Activated CD4-positive, alpha-beta T cell treated with anti-CD3 and anti-CD28 coated beads, Interleukin-2, amount 50 U/mL, for 24 hours (primary cell): ENCODE measurements at regions not wholly inside any gene's neighbourhood (a gene's known extent, or its start where the extent isn't known, plus 50 kb on each side); places are given as distances from the start of the nearest gene placed in this dataset.
A peak's percentile ranks its signal among the peaks of the same experiment; 100 is the strongest.

Experiments used
- DNase-seq, 2 donors: peaks; one replicate each; pipeline ENCODE4 v3.0.0-alpha.2; 2020; ENCODE audit warnings: low read depth in 1 of 2, low spot score in 1 of 2

DNA sequence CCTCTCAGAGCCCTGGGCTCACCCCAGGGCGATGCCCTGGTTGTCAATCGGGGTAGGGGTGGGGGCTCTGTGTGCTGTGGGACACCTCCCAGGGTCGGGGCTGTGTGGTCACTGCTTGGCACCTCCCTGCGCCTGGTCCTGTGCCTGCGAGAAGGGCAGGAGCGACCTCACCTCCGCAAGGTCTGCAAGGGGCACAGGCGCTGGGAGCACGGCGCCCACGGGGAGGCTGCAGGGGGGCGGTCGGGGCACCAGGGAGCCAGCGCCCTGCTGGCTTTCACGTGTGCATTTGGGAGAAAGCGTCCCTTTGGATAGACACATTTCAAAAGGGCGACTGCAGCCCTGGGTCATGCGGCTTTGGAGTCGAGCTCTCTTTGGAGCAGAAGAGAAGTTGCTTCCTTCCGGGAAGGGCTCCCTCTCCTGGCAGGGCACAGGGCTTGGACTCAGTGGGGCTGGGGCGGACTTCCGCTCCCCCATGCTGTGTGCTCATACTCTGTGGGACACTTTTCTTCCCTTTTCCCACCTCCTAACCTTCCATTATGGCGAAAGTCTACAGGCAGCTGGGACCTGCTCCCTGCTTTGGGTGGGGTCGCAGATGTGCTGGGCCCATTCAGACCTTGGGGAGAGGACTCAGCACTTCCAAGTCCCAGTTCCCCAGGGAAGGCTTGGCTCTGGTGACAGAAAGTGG, 52.9 kb upstream of the SLC28A3 start:
- DNase-seq = no peak

GRCh38 chr9:84394036-84394435, 53.5 kb upstream of the SLC28A3 start:
- no peak for DNase-seq

- peak; percentile 39 to 47 for DNase-seq
Measured at GRCh38 chr9:84397151-84397728, 56.7 kb upstream of the SLC28A3 start.

GRCh38 chr9:84397822-84398221, 57.3 kb upstream of the SLC28A3 start:
- DNase-seq = no peak

DNA sequence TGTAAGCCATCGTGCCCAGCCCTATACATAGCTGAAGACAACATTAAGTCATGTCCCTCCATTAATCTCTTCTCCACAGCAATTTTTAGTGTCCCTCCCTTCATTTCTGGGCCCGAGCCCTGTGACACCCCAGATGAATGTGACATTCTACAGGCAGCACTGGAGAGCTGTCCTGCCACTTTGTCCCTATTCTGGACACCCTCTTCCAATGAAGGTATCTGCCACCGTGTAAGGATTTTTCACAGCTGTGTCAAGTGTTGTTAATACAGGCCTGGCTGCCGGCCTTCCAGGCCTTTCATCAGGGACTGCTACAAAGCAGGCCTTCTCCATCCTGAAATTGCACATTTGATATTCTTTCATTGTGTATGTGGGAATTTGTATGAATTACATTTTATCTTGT, 62.0 kb upstream of the SLC28A3 start:
- no peak for DNase-seq

DNA sequence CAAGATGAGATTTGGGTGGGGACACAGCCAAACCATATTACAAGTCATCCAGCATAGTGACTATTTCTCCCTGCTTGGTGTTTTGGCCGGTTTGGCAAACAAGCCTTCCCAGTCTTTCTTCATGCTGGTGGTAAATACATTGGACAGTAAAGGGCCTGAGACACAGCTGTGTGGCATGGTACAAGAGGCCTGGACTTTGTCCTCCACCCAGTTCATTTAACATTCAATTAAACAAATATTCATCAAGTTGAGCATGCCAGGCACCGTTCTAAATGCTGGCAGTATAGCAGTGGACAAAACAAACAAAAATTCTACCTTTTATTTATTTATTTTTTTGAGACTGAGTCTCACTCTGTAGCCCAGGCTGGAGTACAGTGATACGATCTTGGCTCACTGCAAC, 62.7 kb upstream of the SLC28A3 start:
- no peak for DNase-seq

- no peak for DNase-seq
Measured at GRCh38 chr9:84404095-84404686, 63.6 kb upstream of the SLC28A3 start.

- DNase-seq = no peak
Measured at GRCh38 chr9:84405667-84406066, 65.1 kb upstream of the SLC28A3 start.

DNA sequence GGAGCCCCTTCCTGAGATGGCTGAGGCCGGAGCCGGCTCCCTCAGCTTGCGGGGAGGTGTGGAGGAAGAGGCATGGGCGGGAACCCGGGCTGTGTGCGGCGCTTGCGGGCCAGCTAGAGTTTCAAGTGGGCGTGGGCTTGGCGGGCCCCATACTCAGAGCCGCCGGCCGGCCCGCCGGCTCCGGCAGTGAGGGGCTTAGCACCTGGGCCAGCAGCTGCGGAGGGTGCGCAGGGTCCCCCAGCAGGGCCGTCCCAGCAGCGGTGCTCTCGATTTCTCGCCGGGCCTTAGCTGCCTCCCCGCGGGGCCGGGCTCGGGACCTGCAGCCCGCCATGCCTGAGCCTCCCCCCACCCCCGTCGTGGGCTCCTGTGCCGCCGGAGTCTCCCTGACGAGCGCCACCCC, 67.9 kb upstream of the SLC28A3 start:
- DNase-seq = no peak

DNA sequence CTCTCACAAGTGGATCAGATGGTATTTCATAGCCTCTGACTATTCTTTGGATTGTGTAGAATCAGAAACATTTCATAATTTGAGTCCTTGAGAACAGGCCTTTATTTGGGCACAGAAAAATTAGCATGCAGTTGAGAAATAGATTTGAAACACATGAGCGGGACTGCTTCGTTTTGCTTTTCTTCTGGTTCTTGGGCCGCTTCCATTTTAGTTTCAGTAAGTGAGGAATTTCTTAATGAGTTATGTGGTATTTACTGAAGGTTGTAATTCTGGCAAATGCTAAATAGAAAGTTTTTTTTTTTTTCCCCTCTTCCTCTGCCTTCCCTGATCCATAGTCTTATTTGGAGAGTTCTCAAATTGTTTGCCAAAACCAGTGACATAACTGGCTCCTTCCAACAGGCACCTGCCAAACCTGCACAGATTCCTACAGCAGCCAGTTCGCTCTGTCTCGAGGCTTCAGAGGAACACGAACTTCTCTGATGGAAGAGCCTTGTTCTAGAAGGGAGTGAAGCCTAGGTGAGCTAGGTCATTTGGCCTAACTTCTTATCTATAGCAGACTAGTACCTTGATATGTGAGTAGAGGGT, 71.2 kb upstream of the SLC28A3 start:
- DNase-seq = no peak

- DNase-seq = no peak
Measured at GRCh38 chr9:84412654-84413053, 72.1 kb upstream of the SLC28A3 start.

DNA sequence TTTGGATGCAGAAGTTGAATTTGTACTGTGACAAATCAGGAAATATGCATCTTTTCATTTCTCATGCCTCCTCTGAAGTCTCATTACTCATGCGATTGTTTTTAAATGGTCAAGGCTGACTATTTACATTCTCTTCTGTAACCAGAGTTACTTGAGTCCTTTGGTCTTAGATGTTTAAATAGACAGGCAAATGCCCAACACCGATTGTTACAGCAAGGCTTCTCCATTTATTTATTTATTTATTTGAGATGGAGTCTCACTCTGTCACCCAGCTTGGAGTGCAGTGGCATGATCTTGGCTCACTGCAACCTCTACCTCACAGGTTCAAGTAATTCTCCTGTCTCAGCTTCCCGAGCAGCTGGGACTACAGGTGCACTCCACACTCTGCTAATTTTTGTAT, 72.7 kb upstream of the SLC28A3 start:
- no peak for DNase-seq

- no peak for DNase-seq
Measured at GRCh38 chr9:84419031-84419602, 78.6 kb upstream of the SLC28A3 start.

DNA sequence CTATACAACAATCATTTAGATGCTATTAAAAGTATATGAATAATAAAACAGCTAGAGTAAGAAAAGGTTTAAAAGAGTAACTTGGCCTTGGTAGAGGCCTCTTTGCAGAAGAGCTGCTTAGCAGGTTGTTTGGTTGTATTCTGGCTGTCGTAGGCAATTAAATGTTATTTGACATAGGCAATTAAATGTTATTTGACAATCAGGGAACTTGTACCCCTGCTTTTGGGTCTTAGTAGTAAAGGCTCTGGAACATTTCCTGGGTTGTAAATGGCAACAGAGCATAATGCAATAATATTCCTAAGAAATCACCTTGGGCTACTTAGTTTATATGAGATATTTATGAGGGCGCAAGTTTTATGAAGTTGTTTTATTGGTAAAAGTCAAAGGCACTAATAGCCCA, 84.4 kb upstream of the SLC28A3 start:
- DNase-seq = no peak

GRCh38 chr9:84432746-84433145, 92.2 kb upstream of the SLC28A3 start:
- no peak for DNase-seq

DNA sequence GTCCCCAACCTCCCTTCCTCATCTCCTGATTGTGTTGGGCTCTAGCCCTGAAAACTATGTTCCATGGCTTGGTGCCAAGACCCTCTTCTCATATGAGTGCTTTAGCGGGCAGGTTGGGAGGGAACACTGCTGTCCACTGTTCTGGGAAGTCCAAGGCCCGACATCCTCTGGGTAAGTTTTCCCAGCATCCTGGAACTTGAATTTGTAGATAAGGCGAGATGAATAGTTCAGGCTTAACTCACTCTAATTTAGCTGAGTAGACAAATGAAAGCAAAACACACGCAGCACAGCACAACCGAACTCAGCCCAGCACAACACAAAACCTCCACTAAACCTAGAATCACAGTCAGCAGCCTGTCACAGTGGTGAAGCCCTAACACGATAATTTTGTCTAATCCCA, 95.3 kb upstream of the SLC28A3 start:
- no peak for DNase-seq

- no peak for DNase-seq
Measured at GRCh38 chr9:84436386-84437109, 96.0 kb upstream of the SLC28A3 start.

GRCh38 chr9:84438391-84438790, 97.8 kb upstream of the SLC28A3 start:
- DNase-seq = no peak

- DNase-seq = no peak
Measured at GRCh38 chr9:84439250-84439649, 98.7 kb upstream of the SLC28A3 start.

DNA sequence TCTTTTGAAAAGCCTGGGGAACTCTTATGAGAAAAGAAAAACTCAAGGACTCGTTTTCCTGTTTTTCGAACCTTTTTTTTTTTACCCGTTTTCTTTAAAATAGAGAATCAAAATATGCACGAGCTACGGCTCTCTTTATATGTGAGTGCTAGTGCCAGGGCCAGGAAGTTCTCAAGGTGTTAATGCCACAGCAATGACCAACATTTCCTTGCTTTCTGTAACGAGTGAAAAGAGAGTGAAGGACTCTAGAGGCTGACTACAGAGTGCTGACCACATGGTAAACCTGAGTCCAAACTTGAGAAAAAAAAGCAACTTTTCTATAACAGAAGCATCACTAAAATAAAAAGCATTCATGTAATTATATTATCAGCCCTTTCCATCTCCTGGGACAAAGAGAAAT, 102.2 kb upstream of the SLC28A3 start:
- DNase-seq = no peak

DNA sequence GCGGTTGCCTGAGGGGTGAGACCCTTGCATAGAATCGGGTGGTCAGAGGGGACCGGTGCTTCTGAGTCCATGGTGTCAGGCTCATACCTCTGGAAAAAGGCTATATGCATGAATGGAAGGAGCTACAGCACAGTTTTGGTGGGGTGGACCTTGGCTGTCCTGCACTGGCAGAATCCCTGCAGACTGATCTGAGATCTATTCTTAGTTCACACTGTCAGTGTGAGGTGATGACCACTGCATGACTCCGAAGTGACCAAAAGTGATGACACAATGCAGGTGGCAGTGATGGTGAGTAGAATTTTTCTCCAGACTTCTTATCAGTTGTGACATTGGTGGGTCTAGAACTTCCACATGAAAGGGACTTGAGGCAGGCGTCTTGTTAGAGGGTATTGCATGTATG, 105.2 kb upstream of the SLC28A3 start:
- DNase-seq = no peak

DNA sequence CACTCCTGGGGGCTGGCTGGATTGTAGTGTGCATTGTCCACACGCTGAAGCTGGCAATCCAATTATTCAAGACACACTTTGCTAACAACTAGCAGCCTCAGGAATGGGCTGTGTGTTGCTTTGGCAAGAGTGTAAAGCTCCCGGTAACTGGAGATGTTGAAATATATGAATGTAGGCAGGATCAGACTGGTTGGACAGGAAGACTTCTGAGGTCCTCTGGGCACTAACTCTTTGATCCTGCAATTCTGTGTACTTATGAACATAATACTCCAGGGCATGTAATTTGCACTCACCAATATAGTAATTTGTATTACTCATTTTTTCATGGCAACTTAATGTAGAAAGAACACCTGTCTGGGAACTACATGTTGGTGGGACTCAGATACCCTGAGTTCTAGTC, 106.7 kb upstream of the SLC28A3 start:
- DNase-seq = no peak
